ENCODE measurements at regions not wholly inside any gene's neighbourhood (a gene's known extent, or its start where the extent isn't known, plus 50 kb on each side); places are given as distances from the start of the nearest gene placed in this dataset.
"Not testable (repeated sequence)": the region's sequence is repeated elsewhere in the genome, so short reads cannot be mapped to it uniquely, and the experiment has no call there.

GRCh38 chr12:94819011-94819410, 168.7 kb upstream of the TMCC3 start (continued):
- TF ChIP-seq REST (IDR thresholded peaks at IDR 0.05; ENCODE audit: low read depth, low read length): no peak

- H3K9me2 ChIP-seq: no peaks in the 10 kb centered on the region
- H3K9ac ChIP-seq: no peak overlapping the region
- H3K9me3 ChIP-seq: peaks cover 13% of the 10 kb centered on the region; the same call in 1 of the 2 replicates
- H3K79me2 ChIP-seq (ENCODE audit: insufficient read depth): no peaks in the 10 kb centered on the region
- H3K27ac ChIP-seq (ENCODE audit: low read depth in 2 of 2, low read length in 1 of 2): no peak overlapping the region
- no peak overlapping the region for H3K4me2 ChIP-seq
- H3K4me1 ChIP-seq (ENCODE audit: control insufficient read depth in 1 of 2, insufficient read depth in 2 of 2, low read depth in 1 of 2, low read length in 1 of 2): no peaks in the 10 kb centered on the region
- ChIA-PET POLR2A (no interaction called here), CTCF (no interaction called here)
- H3K36me3 ChIP-seq (replicated peaks in 1 of 2; ENCODE audit: control insufficient read depth in 1 of 2, insufficient read depth in 2 of 2, low read length in 1 of 2): no peaks in the 10 kb centered on the region
- TF ChIP-seq RCOR1 (IDR thresholded peaks at IDR 0.05; ENCODE audit: low read length) (no peak), USF2 (IDR thresholded peaks at IDR 0.05; ENCODE audit: borderline replicate concordance, low read depth, low read length) (no peak), TCF12 (IDR thresholded peaks at IDR 0.05) (no peak), POLR2AphosphoS5 (IDR thresholded peaks at IDR 0.05; ENCODE audit: low read depth, low read length) (no peak), SIN3A (IDR thresholded peaks at IDR 0.05; ENCODE audit: borderline replicate concordance, low read depth, low read length) (no peak), RFX5 (IDR thresholded peaks at IDR 0.05; ENCODE audit: low read length) (no peak), FOXM1 (IDR thresholded peaks at IDR 0.05; ENCODE audit: low read depth) (no peak), CHD2 (IDR thresholded peaks at IDR 0.05; ENCODE audit: low read length, partially characterized antibody) (no peak)
- H2AFZ ChIP-seq (ENCODE audit: low read depth): no peak overlapping the region
- H3K4me3 ChIP-seq (ENCODE audit: low read depth in 2 of 2, low read length in 1 of 2): no peak overlapping the region
- H3K27me3 ChIP-seq (ENCODE audit: insufficient read depth): no peaks in the 10 kb centered on the region
- H3F3A ChIP-seq (replicated peaks; ENCODE audit: insufficient read depth): no peaks in the 10 kb centered on the region
- H4K20me1 ChIP-seq (ENCODE audit: insufficient read depth): no peaks in the 10 kb centered on the region
- WGBS (ENCODE audit: low lambda C conversion rate): 52% methylated on average over 1 of the region's 1 CpG
- no peak for DNase-seq
Measured at GRCh38 chr12:94817695-94818075, 167.3 kb upstream of the TMCC3 start.

GRCh38 chr12:94817201-94817600, 166.8 kb upstream of the TMCC3 start:
- 65% methylated on average over 15 of the region's 15 CpGs for WGBS (ENCODE audit: low lambda C conversion rate)
- H3K4me3 ChIP-seq (ENCODE audit: low read depth in 2 of 2, low read length in 1 of 2); H2AFZ ChIP-seq (ENCODE audit: low read depth); POLR2A ChIA-PET; H3K4me1 ChIP-seq (ENCODE audit: control insufficient read depth in 1 of 2, insufficient read depth in 2 of 2, low read depth in 1 of 2, low read length in 1 of 2); DNase-seq; H3F3A ChIP-seq (replicated peaks; ENCODE audit: insufficient read depth); H4K20me1 ChIP-seq (ENCODE audit: insufficient read depth); H3K36me3 ChIP-seq (replicated peaks in 1 of 2; ENCODE audit: control insufficient read depth in 1 of 2, insufficient read depth in 2 of 2, low read length in 1 of 2); H3K4me2 ChIP-seq; H3K9me2 ChIP-seq; H3K27me3 ChIP-seq (ENCODE audit: insufficient read depth); CTCF ChIA-PET; H3K79me2 ChIP-seq (ENCODE audit: insufficient read depth); H3K27ac ChIP-seq (ENCODE audit: low read depth in 2 of 2, low read length in 1 of 2); H3K9ac ChIP-seq: not testable (repeated sequence)
- peaks cover 13% of the 10 kb centered on the region; the same call in 1 of the 2 replicates for H3K9me3 ChIP-seq

GRCh38 chr12:94816746-94817145, 166.4 kb upstream of the TMCC3 start:
- H3F3A ChIP-seq (replicated peaks; ENCODE audit: insufficient read depth); H3K4me2 ChIP-seq; DNase-seq; H3K9me2 ChIP-seq; H3K27ac ChIP-seq (ENCODE audit: low read depth in 2 of 2, low read length in 1 of 2); H3K79me2 ChIP-seq (ENCODE audit: insufficient read depth); H3K27me3 ChIP-seq (ENCODE audit: insufficient read depth); CTCF ChIA-PET; H4K20me1 ChIP-seq (ENCODE audit: insufficient read depth); H3K4me3 ChIP-seq (ENCODE audit: low read depth in 2 of 2, low read length in 1 of 2); H3K9ac ChIP-seq; H3K4me1 ChIP-seq (ENCODE audit: control insufficient read depth in 1 of 2, insufficient read depth in 2 of 2, low read depth in 1 of 2, low read length in 1 of 2); H3K36me3 ChIP-seq (replicated peaks in 1 of 2; ENCODE audit: control insufficient read depth in 1 of 2, insufficient read depth in 2 of 2, low read length in 1 of 2); POLR2A ChIA-PET; H2AFZ ChIP-seq (ENCODE audit: low read depth): not testable (repeated sequence)
- WGBS (ENCODE audit: low lambda C conversion rate): 34% methylated on average over 5 of the region's 5 CpGs
- H3K9me3 ChIP-seq: peaks cover 13% of the 10 kb centered on the region; the same call in 1 of the 2 replicates

Data from SK-N-SH (cell line).